Activated effector memory CD4-positive, alpha-beta T cell treated with anti-CD3 and anti-CD28 coated beads, Interleukin-2, amount 50 U/mL, for 16 hours (primary cell): ENCODE measurements at regions not wholly inside any gene's neighbourhood (a gene's known extent, or its start where the extent isn't known, plus 50 kb on each side); places are given as distances from the start of the nearest gene placed in this dataset.
"Not testable (repeated sequence)": the region's sequence is repeated elsewhere in the genome, so short reads cannot be mapped to it uniquely, and the experiment has no call there.

ENCODE experiments used
- DNase-seq: peaks from one replicate; pipeline ENCODE4 v3.0.0-alpha.2; 2020

GRCh38 chr13:65593298-65593874 is 1636.8 kb downstream of the PCDH9 start:
- no peak for DNase-seq

- DNase-seq = no peak
These were observed 1637.4 kb downstream of the PCDH9 start for GRCh38 chr13:65592731-65593130.

GRCh38 chr13:65585346-65585745 is 1644.8 kb downstream of the PCDH9 start:
- DNase-seq = no peak

GRCh38 chr13:65584126-65584525 is 1646.0 kb downstream of the PCDH9 start:
- no peak for DNase-seq

GRCh38 chr13:65582160-65582559 is 1648.0 kb downstream of the PCDH9 start:
- DNase-seq = no peak

- DNase-seq = not testable (repeated sequence)
These were observed 1665.6 kb downstream of the PCDH9 start for GRCh38 chr13:65564561-65564960.

GRCh38 chr13:65562305-65562704 is 1667.8 kb downstream of the PCDH9 start:
- DNase-seq = no peak

- no peak for DNase-seq
These were observed 1669.2 kb downstream of the PCDH9 start for GRCh38 chr13:65560936-65561335.

GRCh38 chr13:65555962-65556361 is 1674.2 kb downstream of the PCDH9 start:
- no peak for DNase-seq

- DNase-seq = no peak
These were observed 1676.9 kb downstream of the PCDH9 start for GRCh38 chr13:65553096-65553727.

- DNase-seq = no peak
These were observed 1678.9 kb downstream of the PCDH9 start for GRCh38 chr13:65551208-65551607.

- DNase-seq = no peak
These were observed 1690.0 kb downstream of the PCDH9 start for GRCh38 chr13:65540175-65540574.

GRCh38 chr13:65535370-65535769 is 1694.8 kb downstream of the PCDH9 start:
- no peak for DNase-seq

- DNase-seq = no peak
These were observed 1697.9 kb downstream of the PCDH9 start for GRCh38 chr13:65532231-65532630.

- DNase-seq = no peak
These were observed 1699.4 kb downstream of the PCDH9 start for GRCh38 chr13:65530688-65531087.

GRCh38 chr13:65529541-65529940 is 1700.6 kb downstream of the PCDH9 start:
- no peak for DNase-seq

- no peak for DNase-seq
These were observed 1721.4 kb downstream of the PCDH9 start for GRCh38 chr13:65508745-65509144.

GRCh38 chr13:65508338-65508737 is 1721.8 kb downstream of the PCDH9 start:
- DNase-seq = no peak

GRCh38 chr13:65505941-65506340 is 1724.2 kb downstream of the PCDH9 start:
- no peak for DNase-seq

- DNase-seq = no peak
These were observed 1725.9 kb downstream of the PCDH9 start for GRCh38 chr13:65504213-65504612.

- no peak for DNase-seq
These were observed 1729.7 kb downstream of the PCDH9 start for GRCh38 chr13:65500481-65500880.

GRCh38 chr13:65499256-65499655 is 1730.9 kb downstream of the PCDH9 start:
- DNase-seq = no peak

- DNase-seq = no peak
These were observed 1732.9 kb downstream of the PCDH9 start for GRCh38 chr13:65497265-65497664.

GRCh38 chr13:65490725-65491124 is 1739.4 kb downstream of the PCDH9 start:
- DNase-seq = not testable (repeated sequence)

- no peak for DNase-seq
These were observed 1741.5 kb downstream of the PCDH9 start for GRCh38 chr13:65488606-65489005.
